Panc1 (cell line): ENCODE measurements at regions not wholly inside any gene's neighbourhood (a gene's known extent, or its start where the extent isn't known, plus 50 kb on each side); places are given as distances from the start of the nearest gene placed in this dataset.

ENCODE experiments used
- POLR2AphosphoS5 ChIP-seq: IDR thresholded peaks from 2 replicates; pipeline ENCODE4 v1.6.1; 2012; ENCODE audit warnings: mild to moderate bottlenecking, low read depth, low read length, moderate library complexity
- SIN3A ChIP-seq: IDR thresholded peaks from 2 replicates; pipeline ENCODE4 v1.6.1; 2012; ENCODE audit warnings: low read depth, mild to moderate bottlenecking, low read length, moderate library complexity, borderline replicate concordance; ENCODE audit not compliant: insufficient read depth
- TCF7L2 ChIP-seq: IDR thresholded peaks from 2 replicates; pipeline ENCODE4 v1.6.1; 2011; ENCODE audit warnings: mild to moderate bottlenecking, low read depth, low read length, inconsistent platforms
- TF ChIP-seq, protein P1 (sequence below): fragments of 450-650 bp; IDR thresholded peaks from 2 replicates; pipeline ENCODE4 v1.5.1; 2017; ENCODE audit warnings: mild to moderate bottlenecking

DNA sequence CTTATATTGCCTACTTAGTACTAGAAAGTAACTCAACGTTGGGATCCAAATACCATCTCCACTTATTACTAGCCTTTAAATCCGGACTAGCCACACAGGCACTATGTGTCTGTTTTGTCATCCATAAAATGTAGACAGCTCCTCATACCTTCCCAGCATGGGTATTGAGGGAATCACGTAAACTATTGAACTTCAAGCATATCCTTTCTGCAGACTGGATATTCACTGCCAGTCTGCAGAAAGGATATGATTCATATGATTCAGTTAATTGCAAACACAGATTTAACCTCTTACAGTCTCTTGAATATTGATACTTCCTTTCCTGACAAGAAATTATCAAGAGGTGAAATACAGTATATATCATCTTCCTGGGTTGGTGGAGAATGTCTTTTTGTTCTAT lies 186.0 kb downstream of the LEPR start:
- TF ChIP-seq, protein P1, sequence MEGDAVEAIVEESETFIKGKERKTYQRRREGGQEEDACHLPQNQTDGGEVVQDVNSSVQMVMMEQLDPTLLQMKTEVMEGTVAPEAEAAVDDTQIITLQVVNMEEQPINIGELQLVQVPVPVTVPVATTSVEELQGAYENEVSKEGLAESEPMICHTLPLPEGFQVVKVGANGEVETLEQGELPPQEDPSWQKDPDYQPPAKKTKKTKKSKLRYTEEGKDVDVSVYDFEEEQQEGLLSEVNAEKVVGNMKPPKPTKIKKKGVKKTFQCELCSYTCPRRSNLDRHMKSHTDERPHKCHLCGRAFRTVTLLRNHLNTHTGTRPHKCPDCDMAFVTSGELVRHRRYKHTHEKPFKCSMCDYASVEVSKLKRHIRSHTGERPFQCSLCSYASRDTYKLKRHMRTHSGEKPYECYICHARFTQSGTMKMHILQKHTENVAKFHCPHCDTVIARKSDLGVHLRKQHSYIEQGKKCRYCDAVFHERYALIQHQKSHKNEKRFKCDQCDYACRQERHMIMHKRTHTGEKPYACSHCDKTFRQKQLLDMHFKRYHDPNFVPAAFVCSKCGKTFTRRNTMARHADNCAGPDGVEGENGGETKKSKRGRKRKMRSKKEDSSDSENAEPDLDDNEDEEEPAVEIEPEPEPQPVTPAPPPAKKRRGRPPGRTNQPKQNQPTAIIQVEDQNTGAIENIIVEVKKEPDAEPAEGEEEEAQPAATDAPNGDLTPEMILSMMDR = no peak
- TF ChIP-seq POLR2AphosphoS5 (no peak), SIN3A (no peak), TCF7L2 (no peak)
